GM12878 (cell line): ENCODE measurements at regions not wholly inside any gene's neighbourhood (a gene's known extent, or its start where the extent isn't known, plus 50 kb on each side); places are given as distances from the start of the nearest gene placed in this dataset.

Experiments used
- ATAC-seq: fragments of 200-7000 bp; cut with Tn5 transposase; 3 replicates; pipeline ENCODE4 v1.9.1; 2020; ENCODE audit warnings: mild to moderate bottlenecking, moderate library complexity
- BruUV-seq: library from RNA; stranded (reverse); fragments of 400-500 nt; replicated peaks from 2 replicates; lab custom pipeline; 2021; lab: Mats Ljungman, UMichigan
- CTCF ChIA-PET: fragments of 300-600 bp; sonication (Branson Sonifier 250); formaldehyde crosslinking; extraction: SDS; loops from one replicate; lab custom pipeline; 2021; ENCODE audit warnings: inconsistent platforms; lab: Yijun Ruan, JAX
- POLR2A ChIA-PET: fragments of 350-600 bp; formaldehyde crosslinking; extraction: SDS; loops from one replicate; lab custom pipeline; 2021; ENCODE audit warnings: inconsistent platforms; lab: Charles Lee
- RAD21 ChIA-PET: fragments of 300-600 bp; sonication (Branson Sonifier 250); formaldehyde crosslinking; loops from one replicate; lab custom pipeline; 2023; ENCODE audit warnings: antibody characterized with exemption; ENCODE audit not compliant: unreplicated experiment; lab: Charles Lee
- SMC1A ChIA-PET: fragments of 300-600 bp; sonication (Branson Sonifier 250); formaldehyde crosslinking; loops from one replicate; lab custom pipeline; 2023; ENCODE audit not compliant: unreplicated experiment, uncharacterized antibody; lab: Charles Lee
- DNase-seq: peaks from one replicate; pipeline ENCODE4 v3.0.0-alpha.2; 2011; ENCODE audit warnings: low read depth, low spot score
- FAIRE-seq: peaks from 3 replicates; lab custom pipeline; 2011; peaks lifted over from hg19 to GRCh38; lab: Jason Lieb, UNC
- H2AFZ ChIP-seq: 2 replicates; pipeline ENCODE4 v1.6.0; 2011; ENCODE audit warnings: low read depth, low read length, control low read depth; ENCODE audit not compliant: control insufficient read depth
- H3K27ac ChIP-seq: 2 replicates; pipeline ENCODE4 v1.5.1; 2011; ENCODE audit warnings: control low read depth; ENCODE audit not compliant: control insufficient read depth, insufficient read depth
- H3K27me3 ChIP-seq, 2 experiments: replicated peaks in 1 of 2; 2 replicates each; pipeline versions ENCODE4 v1.6.0 to v1.6.1; 2011; ENCODE audit warnings: low read length in 1 of 2; ENCODE audit not compliant: control insufficient read depth in 2 of 2, insufficient read depth in 2 of 2
- H3K36me3 ChIP-seq, 2 experiments: 2 replicates each; pipeline ENCODE4 v1.5.1; 2011; ENCODE audit warnings: low read length in 1 of 2; ENCODE audit not compliant: control insufficient read depth in 2 of 2, insufficient read depth in 2 of 2
- H3K4me1 ChIP-seq: 2 replicates; pipeline ENCODE4 v1.6.1; 2011; ENCODE audit warnings: mild to moderate bottlenecking, low read length, moderate library complexity, mixed read lengths; ENCODE audit not compliant: control insufficient read depth, insufficient read depth
- H3K4me2 ChIP-seq: 2 replicates; pipeline ENCODE4 v1.6.0; 2011; ENCODE audit warnings: control low read depth; ENCODE audit not compliant: control insufficient read depth, insufficient read depth
- H3K4me3 ChIP-seq: fragments of 200-600 bp; sonication (generic); 2 replicates; pipeline ENCODE4 v1.5.1; 2016
- H3K79me2 ChIP-seq: 2 replicates; pipeline ENCODE4 v1.6.0; 2011; ENCODE audit warnings: low read length; ENCODE audit not compliant: control insufficient read depth, insufficient read depth
- H3K9ac ChIP-seq: 2 replicates; pipeline ENCODE4 v1.8.0; 2011; ENCODE audit warnings: low read length, control low read depth, mixed read lengths; ENCODE audit not compliant: control insufficient read depth, insufficient read depth
- H3K9me3 ChIP-seq: replicated peaks from 3 replicates; pipeline ENCODE4 v1.5.1; 2011; ENCODE audit warnings: mild to moderate bottlenecking, low read length; ENCODE audit not compliant: control insufficient read depth, insufficient read depth
- H4K20me1 ChIP-seq: 2 replicates; pipeline ENCODE4 v1.6.0; 2011; ENCODE audit not compliant: control insufficient read depth, insufficient read depth
- CBX5 ChIP-seq: sonication (generic); IDR thresholded peaks from 2 replicates; pipeline ENCODE4 v1.6.1; 2016; ENCODE audit warnings: low read depth, moderate library complexity, mild to moderate bottlenecking, inconsistent platforms
- CEBPB ChIP-seq, 2 experiments: fragments of 150-350 bp in 1 of 2; IDR thresholded peaks; 2 replicates each; pipeline ENCODE4 v1.6.1; 2012 to 2014; ENCODE audit warnings: low read depth in 2 of 2, low read length in 2 of 2, borderline replicate concordance in 1 of 2, inconsistent platforms in 1 of 2
- CEBPZ ChIP-seq: fragments of 150-350 bp; IDR thresholded peaks from 2 replicates; pipeline ENCODE4 v1.6.1; 2016; ENCODE audit warnings: low read depth, low read length
- CHD2 ChIP-seq: IDR thresholded peaks from 2 replicates; pipeline ENCODE4 v1.6.1; 2011; ENCODE audit warnings: low read depth, low read length, improper control_type of control experiment, borderline replicate concordance
- HDGF ChIP-seq: fragments of 450-650 bp; IDR thresholded peaks from 2 replicates; pipeline ENCODE4 v1.6.1; 2016; ENCODE audit warnings: antibody characterized with exemption
- MXI1 ChIP-seq: fragments of 150-350 bp; IDR thresholded peaks from 2 replicates; pipeline ENCODE4 v1.6.1; 2011; ENCODE audit warnings: low read depth, mild to moderate bottlenecking, inconsistent platforms, low read length, improper control_type of control experiment
- PKNOX1 ChIP-seq: fragments of 450-650 bp; IDR thresholded peaks from 2 replicates; pipeline ENCODE4 v1.6.1; 2016; ENCODE audit warnings: mild to moderate bottlenecking
- POLR2AphosphoS2 ChIP-seq: IDR thresholded peaks from 2 replicates; pipeline ENCODE4 v1.6.1; 2011; ENCODE audit warnings: low read depth, mild to moderate bottlenecking, low read length, improper control_type of control experiment, moderate library complexity
- TCF7 ChIP-seq: IDR thresholded peaks from 2 replicates; pipeline ENCODE4 v1.6.1; 2014; ENCODE audit warnings: antibody characterized with exemption, borderline replicate concordance
- ZBTB33 ChIP-seq: fragments of 450-650 bp; IDR thresholded peaks from 2 replicates; pipeline ENCODE4 v1.6.1; 2017; ENCODE audit warnings: mild to moderate bottlenecking
- WGBS: methylation state at CpG from one replicate; pipeline ENCODE4 v1.1.6; 2016; ENCODE audit warnings: low lambda C conversion rate; ENCODE audit not compliant: insufficient replicate concordance, insufficient coverage; ENCODE audit errors: missing lambda C conversion rate; 5-methylcytosine and 5-hydroxymethylcytosine counted together
- in situ Hi-C: fragments of 300-500 bp; cut with MboI; formaldehyde crosslinking; loops from 9 replicates; pipeline ENCODE4 v1.14.3; 2018; ENCODE audit warnings: mixed read lengths
- intact Hi-C: fragments of 100-400 bp; cut with micrococcal nuclease; formaldehyde crosslinking; loops from one replicate; pipeline ENCODE4 v1.14.2; 2022; ENCODE audit not compliant: unreplicated experiment

GRCh38 chr2:176534798-176535466 is 265.7 kb downstream of the MTX2 start:
- FAIRE-seq = no peak
- H3K9ac ChIP-seq = no peak overlapping the region
- no peaks in the 10 kb centered on the region; a peak in 2 of 4 replicates for H3K27me3 ChIP-seq
- 49% methylated on average over 9 of the region's 9 CpGs for WGBS
- no peaks in the 10 kb centered on the region for H3K4me1 ChIP-seq
- in situ Hi-C loops = no loop called here
- POLR2A ChIA-PET = no interaction called here
- CTCF ChIA-PET = interaction anchor here (1.0 to 1.8 kb wide), 3 partner anchors 19 to 395 kb away, joined by 4 to 8 read pairs (median 8); no protein-coding TSS in a partner anchor
- SMC1A ChIA-PET = interaction anchor here (0.5 to 1.7 kb wide), 8 partner anchors 10 to 1957 kb away, joined by 3 to 6 read pairs (median 3); no protein-coding TSS in a partner anchor
- RAD21 ChIA-PET = interaction anchor here (1.0 to 1.5 kb wide), 2 partner anchors 19 to 80 kb away, joined by 3 to 8 read pairs; no protein-coding TSS in a partner anchor
- no peaks in the 10 kb centered on the region for H4K20me1 ChIP-seq
- H3K9me3 ChIP-seq = no peaks in the 10 kb centered on the region
- no peak overlapping the region for H3K27ac ChIP-seq
- H3K4me2 ChIP-seq = no peak overlapping the region
- no peak overlapping the region for H3K4me3 ChIP-seq
- DNase-seq = no peak
- H2AFZ ChIP-seq = no peak overlapping the region
- no peaks in the 10 kb centered on the region for H3K36me3 ChIP-seq
- H3K79me2 ChIP-seq = no peaks in the 10 kb centered on the region
- intact Hi-C loops = no loop called here
- no TSS peak for BruUV-seq
- no peak for ATAC-seq
- TF ChIP-seq CEBPZ (no peak), ZBTB33 (no peak), MXI1 (no peak), CBX5 (no peak), CEBPB (IDR thresholded peaks at IDR 0.05; ENCODE audit: borderline replicate concordance in 1 of 2, low read depth in 2 of 2, low read length in 2 of 2) (no peak), CHD2 (no peak), PKNOX1 (no peak), POLR2AphosphoS2 (no peak), HDGF (no peak), TCF7 (no peak)
